ENCODE measurements at regions not wholly inside any gene's neighbourhood (a gene's known extent, or its start where the extent isn't known, plus 50 kb on each side); places are given as distances from the start of the nearest gene placed in this dataset.

GRCh38 chr14:95456281-95456680 lies 60.2 kb downstream of the SYNE3 start:
- Histone ChIP-seq H3K4me1 (peaks cover 0 to 36% (median 13%) of the 10 kb centered on the region in 4 donors), H3K36me3 (peaks cover 0 to 58% (median 7%) of the 10 kb centered on the region in 3 donors), H3K27ac (peak overlapping the region in 1 of 4 donors; percentile 39), H3K9me3 (no peaks in the 10 kb centered on the region), H3K4me3 (no peak overlapping the region), H3K27me3 (no peaks in the 10 kb centered on the region)
- 84 to 87% methylated on average over 8 of the region's 8 CpGs for WGBS, 2 donors
- DNase-seq (ENCODE audit: low spot score in 2 of 2): no peak
- TF ChIP-seq CTCF (IDR thresholded peaks at IDR 0.05) (no peak), EP300 (IDR thresholded peaks at IDR 0.05) (no peak), POLR2A (IDR thresholded peaks at IDR 0.05) (no peak)

GRCh38 chr14:95455246-95455645 lies 61.2 kb downstream of the SYNE3 start:
- DNase-seq (ENCODE audit: low spot score in 2 of 2): no peak
- 93 to 97% methylated on average over 9 to 17 of the region's 17 CpGs for WGBS, 2 donors
- TF ChIP-seq POLR2A (IDR thresholded peaks at IDR 0.05) (no peak), EP300 (IDR thresholded peaks at IDR 0.05) (no peak), CTCF (IDR thresholded peaks at IDR 0.05) (no peak)
- no peak overlapping the region for H3K4me3 ChIP-seq
- H3K36me3 ChIP-seq: peaks cover 1 to 69% (median 9%) of the 10 kb centered on the region in 3 donors
- no peak overlapping the region for H3K27ac ChIP-seq
- no peaks in the 10 kb centered on the region for H3K9me3 ChIP-seq
- peaks cover 0 to 27% (median 4%) of the 10 kb centered on the region in 4 donors for H3K4me1 ChIP-seq
- H3K27me3 ChIP-seq: no peaks in the 10 kb centered on the region

- no peaks in the 10 kb centered on the region for H3K9me3 ChIP-seq
- 71 to 100% methylated on average over 1 of the region's 1 CpG for WGBS, 2 donors
- H3K27me3 ChIP-seq: no peaks in the 10 kb centered on the region
- H3K4me1 ChIP-seq: peaks cover 0 to 21% (median 4%) of the 10 kb centered on the region in 4 donors
- H3K4me3 ChIP-seq: no peak overlapping the region
- no peak for DNase-seq (ENCODE audit: low spot score in 2 of 2)
- H3K36me3 ChIP-seq: peaks cover 9 to 80% (median 19%) of the 10 kb centered on the region in 3 donors
- TF ChIP-seq CTCF (IDR thresholded peaks at IDR 0.05): no peak
- no peak for TF ChIP-seq EP300 (IDR thresholded peaks at IDR 0.05)
- TF ChIP-seq POLR2A (IDR thresholded peaks at IDR 0.05): no peak
- H3K27ac ChIP-seq: no peak overlapping the region
Observed at GRCh38 chr14:95453713-95453980, 62.8 kb downstream of the SYNE3 start.

- 67 to 76% methylated on average over 10 of the region's 10 CpGs for WGBS, 2 donors
- Histone ChIP-seq H3K9me3 (no peaks in the 10 kb centered on the region), H3K4me1 (peaks cover 0 to 16% (median 4%) of the 10 kb centered on the region in 4 donors), H3K4me3 (no peak overlapping the region), H3K36me3 (peaks cover 9 to 85% (median 19%) of the 10 kb centered on the region in 3 donors), H3K27ac (no peak overlapping the region), H3K27me3 (no peaks in the 10 kb centered on the region)
- TF ChIP-seq CTCF (IDR thresholded peaks at IDR 0.05) (no peak), POLR2A (IDR thresholded peaks at IDR 0.05) (no peak), EP300 (IDR thresholded peaks at IDR 0.05) (no peak)
- no peak for DNase-seq (ENCODE audit: low spot score in 2 of 2)
Observed at GRCh38 chr14:95452893-95453712, 63.3 kb downstream of the SYNE3 start.

- Histone ChIP-seq H3K4me1 (peaks cover 0 to 8% (median 0%) of the 10 kb centered on the region in 4 donors), H3K4me3 (no peak overlapping the region), H3K36me3 (peaks cover 11 to 93% (median 19%) of the 10 kb centered on the region in 3 donors), H3K27ac (no peak overlapping the region), H3K27me3 (no peaks in the 10 kb centered on the region), H3K9me3 (no peaks in the 10 kb centered on the region)
- WGBS, 2 donors: 84 to 89% methylated on average over 18 of the region's 18 CpGs
- DNase-seq (ENCODE audit: low spot score in 2 of 2): no peak
- TF ChIP-seq CTCF (IDR thresholded peaks at IDR 0.05): peak in 3 of 5 experiments; percentile 11 to 13 (median 12)
- no peak for TF ChIP-seq POLR2A (IDR thresholded peaks at IDR 0.05)
Observed at GRCh38 chr14:95452176-95452892, 64.1 kb downstream of the SYNE3 start.

All from tibial nerve (tissue), 4 donors.